Esophagus (tissue), 2 donors: ENCODE measurements at regions not wholly inside any gene's neighbourhood (a gene's known extent, or its start where the extent isn't known, plus 50 kb on each side); places are given as distances from the start of the nearest gene placed in this dataset.
"Not testable (repeated sequence)": the region's sequence is repeated elsewhere in the genome, so short reads cannot be mapped to it uniquely, and the experiment has no call there.

Source experiments
- H3K27ac ChIP-seq, 2 donors: one replicate each; pipeline ENCODE4 v1.5.1; 2013; ENCODE audit warnings: low read depth in 2 of 2, mild to moderate bottlenecking in 2 of 2, inconsistent platforms in 1 of 2, low read length in 1 of 2, moderate library complexity in 1 of 2
- H3K27me3 ChIP-seq, 2 donors: one replicate each; pipeline ENCODE4 v1.6.1; 2013; ENCODE audit warnings: low read length in 2 of 2, control low read depth in 1 of 2, mild to moderate bottlenecking in 1 of 2; ENCODE audit not compliant: insufficient read depth in 2 of 2, control insufficient read depth in 1 of 2
- H3K36me3 ChIP-seq, 2 donors: one replicate each; pipeline ENCODE4 v1.6.1; 2013; ENCODE audit warnings: low read length in 1 of 2; ENCODE audit not compliant: control insufficient read depth in 2 of 2, insufficient read depth in 2 of 2
- H3K4me1 ChIP-seq, 2 donors: one replicate each; pipeline ENCODE4 v1.6.1; 2013; ENCODE audit warnings: low read length in 1 of 2; ENCODE audit not compliant: control insufficient read depth in 2 of 2, insufficient read depth in 2 of 2
- H3K4me3 ChIP-seq, 2 donors: one replicate each; pipeline ENCODE4 v1.5.1; 2013; ENCODE audit warnings: low read length in 2 of 2, mild to moderate bottlenecking in 2 of 2, low read depth in 1 of 2, moderate library complexity in 1 of 2
- H3K9me3 ChIP-seq, 2 donors: one replicate each; pipeline ENCODE4 v1.6.1; 2013; ENCODE audit warnings: mild to moderate bottlenecking in 2 of 2, low read depth in 1 of 2, low read length in 1 of 2, moderate library complexity in 1 of 2; ENCODE audit not compliant: control insufficient read depth in 2 of 2, insufficient read depth in 1 of 2
- WGBS, 2 donors: extraction: QIAGEN DNeasy Blood & Tissue Kit; methylation state at CpG; one replicate each; pipeline ENCODE4 v1.1.7; 2013; 5-methylcytosine and 5-hydroxymethylcytosine counted together
- donor health status: healthy with polysubstance abuse.
- donor health status: Bipolar disorder and iron deficiency.

DNA sequence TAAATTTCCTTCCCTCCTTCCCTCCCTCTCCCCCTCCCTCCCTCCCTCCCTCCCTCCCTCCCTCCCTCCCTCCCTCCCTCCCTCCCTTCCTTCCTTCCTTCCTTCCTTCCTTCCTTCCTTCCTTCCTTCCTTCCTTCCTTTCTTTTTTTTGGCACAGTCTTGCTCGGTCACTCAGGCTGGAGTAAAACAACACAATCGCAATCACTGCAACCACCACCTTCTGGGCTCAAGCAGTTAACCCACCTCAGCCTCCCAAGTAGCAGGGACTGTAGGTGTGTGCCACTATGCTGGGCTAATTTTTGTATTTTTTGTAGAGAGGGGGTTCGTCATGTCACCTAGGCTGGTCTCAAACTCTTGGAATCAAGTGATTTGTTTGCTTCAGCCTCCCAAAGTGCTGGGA, 101.7 kb downstream of the RFPL4B start:
- not testable (repeated sequence) for H3K4me3 ChIP-seq, H3K9me3 ChIP-seq, H3K36me3 ChIP-seq, H3K27me3 ChIP-seq, H3K27ac ChIP-seq, H3K4me1 ChIP-seq
- WGBS, 2 donors, result 81 to 84% methylated on average over 3 of the region's 3 CpGs

DNA sequence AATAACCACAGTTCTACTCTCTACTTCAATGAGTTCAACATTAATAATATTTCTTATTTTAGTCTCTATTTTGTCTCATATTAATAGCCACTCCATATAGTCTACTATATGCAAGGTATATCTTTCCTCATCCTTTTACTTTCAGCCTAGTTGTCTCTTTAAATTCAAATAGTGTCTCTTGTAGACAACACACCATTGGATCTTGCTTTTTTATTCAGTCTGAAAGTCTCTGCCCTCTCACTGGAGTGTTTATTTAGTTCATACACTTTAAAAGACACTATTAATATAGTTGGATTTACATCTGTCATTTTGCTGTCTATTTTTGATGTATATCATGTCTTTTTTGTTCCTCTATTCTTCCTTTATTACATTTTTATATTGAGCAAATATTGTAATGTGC, 103.5 kb downstream of the RFPL4B start:
- no peaks in the 10 kb centered on the region for H3K27me3 ChIP-seq
- H3K4me3 ChIP-seq, result no peak overlapping the region
- H3K27ac ChIP-seq, result no peak overlapping the region
- no peaks in the 10 kb centered on the region for H3K36me3 ChIP-seq
- no peaks in the 10 kb centered on the region for H3K9me3 ChIP-seq
- H3K4me1 ChIP-seq, result no peaks in the 10 kb centered on the region

DNA sequence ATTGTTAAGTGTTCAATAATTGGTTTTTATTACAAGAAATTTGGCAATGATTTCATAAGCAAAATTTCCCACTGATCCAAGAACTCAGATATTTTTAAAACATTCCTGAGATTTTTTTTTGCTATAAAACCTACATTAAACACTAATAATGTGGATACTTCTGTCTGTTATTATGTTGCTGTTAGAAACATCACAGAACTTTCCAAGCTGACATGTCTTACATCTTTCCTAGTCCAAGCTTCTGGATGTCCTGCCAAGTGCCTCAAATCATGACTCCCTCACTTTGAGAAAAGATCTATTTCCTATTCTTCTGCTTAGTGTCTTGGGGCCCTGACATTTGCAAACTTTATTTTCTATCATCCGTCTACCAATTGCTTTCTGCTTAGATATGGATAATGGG, 110.8 kb downstream of the RFPL4B start:
- Histone ChIP-seq H3K4me1 (no peaks in the 10 kb centered on the region), H3K4me3 (no peak overlapping the region), H3K36me3 (no peaks in the 10 kb centered on the region), H3K27ac (no peak overlapping the region), H3K27me3 (no peaks in the 10 kb centered on the region), H3K9me3 (no peaks in the 10 kb centered on the region)
- WGBS, 2 donors, result 67 to 86% methylated on average over 1 of the region's 1 CpG

DNA sequence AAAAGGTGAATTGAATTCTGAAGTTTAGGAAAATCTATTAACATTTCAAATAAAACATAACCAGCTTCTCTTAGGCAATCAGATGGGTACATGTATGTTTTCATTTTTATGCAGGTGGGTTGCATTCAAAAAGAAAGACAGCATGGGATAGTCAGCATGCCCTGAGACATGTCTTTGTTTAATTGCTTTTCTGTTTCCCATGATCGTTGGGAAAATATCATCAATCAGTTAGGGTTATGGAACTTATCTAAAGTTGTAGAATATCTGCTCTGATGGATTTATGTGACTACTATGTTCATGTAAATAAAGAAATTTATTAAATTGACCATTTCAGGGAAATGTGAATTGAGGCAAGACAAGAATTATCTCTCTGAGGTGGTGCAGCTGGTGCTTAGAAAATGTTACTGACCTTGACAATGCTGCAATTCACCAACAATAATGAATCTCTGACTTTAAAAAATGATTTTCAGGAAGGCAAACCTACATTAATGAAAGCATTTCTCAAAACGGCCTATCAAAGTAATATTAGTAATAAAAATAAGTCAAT, 112.7 kb downstream of the RFPL4B start:
- Histone ChIP-seq H3K36me3 (no peaks in the 10 kb centered on the region), H3K4me1 (no peaks in the 10 kb centered on the region), H3K27ac (no peak overlapping the region), H3K9me3 (no peaks in the 10 kb centered on the region), H3K27me3 (no peaks in the 10 kb centered on the region), H3K4me3 (no peak overlapping the region)
- 48 to 54% methylated on average over 2 of the region's 2 CpGs for WGBS, 2 donors

DNA sequence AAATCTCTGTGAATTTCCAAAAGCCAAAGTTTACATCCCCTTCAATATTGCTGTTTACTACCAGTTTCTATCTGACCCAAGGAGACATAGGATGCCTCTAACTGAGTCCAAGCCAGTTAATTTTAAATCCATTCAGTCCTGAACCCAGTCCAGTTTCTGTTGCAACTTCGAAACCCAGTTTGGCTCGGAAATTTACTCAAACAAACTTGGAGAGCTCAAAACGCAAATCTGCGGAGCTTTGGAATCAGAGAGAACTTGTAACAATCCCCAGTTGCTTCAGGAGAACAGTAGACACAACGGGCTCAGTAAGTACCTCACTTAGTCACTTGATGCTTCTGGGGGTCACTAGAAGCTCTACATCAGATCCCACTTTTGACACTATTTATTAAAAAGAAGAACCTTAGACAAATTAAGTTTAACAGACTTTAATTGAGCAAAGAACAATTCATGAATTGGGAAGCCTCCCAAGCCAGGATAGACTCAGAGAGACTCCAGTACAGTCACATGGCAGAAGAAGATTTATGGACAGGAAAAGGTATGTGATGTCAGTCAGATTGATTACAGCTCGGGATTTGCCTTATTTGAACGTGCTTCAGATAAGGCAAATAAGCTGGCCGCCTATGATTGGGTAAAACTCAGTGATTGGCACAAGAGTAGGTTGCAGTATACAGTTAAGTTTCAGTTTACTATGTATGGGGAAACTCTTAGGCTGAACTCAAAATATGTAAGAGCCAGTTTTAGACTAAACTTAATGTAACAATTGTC, 118.0 kb downstream of the RFPL4B start:
- Histone ChIP-seq H3K4me1 (no peaks in the 10 kb centered on the region), H3K4me3 (no peak overlapping the region), H3K36me3 (no peaks in the 10 kb centered on the region), H3K27ac (no peak overlapping the region), H3K9me3 (no peaks in the 10 kb centered on the region), H3K27me3 (no peaks in the 10 kb centered on the region)
- 68 to 69% methylated on average over 8 of the region's 8 CpGs for WGBS, 2 donors

DNA sequence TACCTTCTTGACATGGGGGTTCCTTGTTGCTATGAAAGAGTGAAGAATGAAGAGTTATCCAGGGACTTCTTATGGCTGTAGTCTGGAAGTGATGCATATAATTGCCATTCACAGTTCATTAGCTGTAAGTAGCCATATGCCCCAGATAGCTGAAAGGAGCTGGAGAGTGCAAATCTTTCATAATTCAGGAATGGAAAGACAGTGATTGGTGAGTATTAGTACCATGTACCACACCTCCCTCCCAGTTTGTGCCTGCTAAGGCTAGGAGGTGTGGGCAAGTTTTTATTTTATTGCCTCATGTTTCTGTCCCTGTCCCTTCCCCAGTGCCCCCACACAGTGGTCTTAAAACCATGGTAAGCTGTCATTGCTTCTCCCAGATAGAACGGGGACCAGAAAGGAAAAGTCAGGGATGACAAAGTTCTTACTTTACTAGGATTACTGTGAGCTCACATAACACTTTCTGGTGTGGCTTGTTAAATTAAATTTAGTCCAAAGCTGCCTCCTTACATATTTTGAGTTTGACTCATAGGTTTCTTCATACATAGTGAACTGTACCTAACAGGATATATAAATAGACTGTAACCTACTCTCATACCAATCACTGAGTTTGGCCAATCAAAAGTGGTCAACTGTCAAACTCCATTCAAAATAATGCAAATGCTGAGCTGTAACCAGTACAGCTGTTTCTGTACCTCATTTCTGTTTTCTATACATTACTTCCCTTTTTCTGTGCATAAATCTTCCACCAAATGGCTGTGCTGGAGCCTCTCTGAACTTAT, 119.4 kb downstream of the RFPL4B start:
- Histone ChIP-seq H3K4me3 (no peak overlapping the region), H3K27me3 (no peaks in the 10 kb centered on the region), H3K9me3 (no peaks in the 10 kb centered on the region), H3K36me3 (no peaks in the 10 kb centered on the region), H3K4me1 (no peaks in the 10 kb centered on the region), H3K27ac (no peak overlapping the region)
- WGBS, 2 donors, result 69 to 84% methylated on average over 1 of the region's 1 CpG

DNA sequence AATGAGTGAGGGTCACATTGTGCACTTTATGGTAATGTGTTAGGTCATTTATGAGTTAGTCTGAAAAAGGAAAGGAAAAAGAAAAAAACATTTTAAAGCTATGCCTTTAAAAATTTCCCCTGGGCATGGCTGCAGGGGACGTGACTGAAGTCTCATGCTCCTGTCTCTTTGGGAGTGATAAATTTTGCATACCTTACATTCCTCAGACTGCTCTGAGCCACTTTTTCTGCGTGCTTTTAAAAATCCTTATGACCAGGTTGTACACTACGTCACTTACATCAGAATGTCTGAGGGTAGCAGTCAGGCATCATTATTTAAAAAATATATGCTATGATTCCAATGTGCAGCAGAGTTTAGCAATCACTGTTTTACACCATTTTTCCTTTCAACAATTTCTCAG, 121.2 kb downstream of the RFPL4B start:
- H3K27ac ChIP-seq, result no peak overlapping the region
- H3K27me3 ChIP-seq, result no peaks in the 10 kb centered on the region
- no peaks in the 10 kb centered on the region for H3K36me3 ChIP-seq
- 58 to 60% methylated on average over 3 of the region's 3 CpGs for WGBS, 2 donors
- no peaks in the 10 kb centered on the region for H3K4me1 ChIP-seq
- no peak overlapping the region for H3K4me3 ChIP-seq
- H3K9me3 ChIP-seq, result no peaks in the 10 kb centered on the region

DNA sequence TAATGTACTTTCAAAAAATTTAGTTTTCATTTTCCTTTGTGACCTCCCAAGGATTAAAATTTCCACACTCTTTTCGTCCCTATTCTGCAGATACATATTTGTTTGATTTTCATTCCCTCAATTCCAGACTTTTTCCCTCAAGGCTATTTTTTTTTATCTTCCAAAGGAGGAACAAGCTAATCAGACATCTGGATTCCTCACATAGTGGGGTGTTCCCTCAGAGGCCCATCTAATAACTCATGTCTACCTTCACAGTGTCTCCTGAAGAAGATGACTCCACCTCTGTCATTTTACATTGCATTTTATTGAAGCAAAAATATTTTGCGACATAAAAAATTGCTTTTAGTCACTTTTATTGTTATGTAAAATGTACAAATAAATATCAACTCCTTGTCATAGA, 122.2 kb downstream of the RFPL4B start:
- Histone ChIP-seq H3K4me1 (no peaks in the 10 kb centered on the region), H3K27ac (no peak overlapping the region), H3K4me3 (no peak overlapping the region), H3K36me3 (no peaks in the 10 kb centered on the region), H3K27me3 (no peaks in the 10 kb centered on the region), H3K9me3 (no peaks in the 10 kb centered on the region)
- 76 to 81% methylated on average over 2 of the region's 2 CpGs for WGBS, 2 donors

DNA sequence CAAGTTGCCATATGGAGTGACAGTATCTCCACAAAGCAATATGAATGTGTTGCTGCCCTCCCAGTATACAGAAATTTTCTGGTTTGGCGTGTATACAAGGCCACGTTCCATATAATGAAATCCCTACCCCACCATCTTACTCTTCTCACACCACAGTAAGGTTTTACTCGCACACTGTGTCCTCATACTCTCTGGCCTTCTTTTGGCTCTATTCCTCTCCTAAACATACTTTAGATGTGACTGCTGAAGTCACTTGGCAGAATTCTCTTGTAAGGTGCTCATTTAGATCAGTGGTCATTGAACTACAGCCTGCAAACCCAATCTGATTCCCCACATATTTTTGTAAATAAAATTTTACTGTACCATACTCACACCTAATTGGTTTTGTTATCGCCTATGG, 123.2 kb downstream of the RFPL4B start:
- WGBS, 2 donors, result 87% methylated on average over 4 of the region's 4 CpGs

DNA sequence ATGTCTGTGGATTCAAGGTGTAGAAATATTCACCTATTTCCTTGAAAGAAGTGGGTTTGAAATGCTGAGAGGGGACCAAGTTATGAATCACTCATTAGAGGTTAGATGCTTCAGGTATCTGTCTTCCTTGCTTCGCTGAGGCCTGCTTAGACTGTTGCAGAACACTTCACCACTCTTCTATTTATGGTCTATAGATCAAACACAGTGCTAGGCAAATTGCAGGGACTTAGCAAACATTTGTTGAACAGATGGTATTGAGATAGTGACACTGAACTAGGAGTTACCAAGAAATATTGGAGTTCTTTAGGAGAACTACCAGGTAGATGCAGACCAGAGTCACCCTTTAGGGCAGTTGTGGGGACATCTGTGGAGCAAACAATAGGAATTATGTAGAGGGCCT, 123.8 kb downstream of the RFPL4B start:
- Histone ChIP-seq H3K36me3 (no peaks in the 10 kb centered on the region), H3K4me3 (no peak overlapping the region), H3K9me3 (no peaks in the 10 kb centered on the region), H3K27me3 (no peaks in the 10 kb centered on the region), H3K4me1 (no peaks in the 10 kb centered on the region), H3K27ac (no peak overlapping the region)
- 77 to 91% methylated on average over 1 of the region's 1 CpG for WGBS, 2 donors

More for the DNA sequence above, 123.2 kb downstream of the RFPL4B start:
- Histone ChIP-seq H3K4me3 (no peak overlapping the region), H3K4me1 (no peaks in the 10 kb centered on the region), H3K27ac (no peak overlapping the region), H3K9me3 (no peaks in the 10 kb centered on the region), H3K27me3 (no peaks in the 10 kb centered on the region), H3K36me3 (no peaks in the 10 kb centered on the region)
